ENCODE measurements at regions not wholly inside any gene's neighbourhood (a gene's known extent, or its start where the extent isn't known, plus 50 kb on each side); places are given as distances from the start of the nearest gene placed in this dataset.

GRCh38 chr3:13221491-13222061, 148.3 kb upstream of the IQSEC1 start:
- TF ChIP-seq EZH2 (IDR thresholded peaks at IDR 0.05; ENCODE audit: insufficient read depth, poor library complexity, severe bottlenecking) (no peak), EZH2phosphoT487 (IDR thresholded peaks at IDR 0.05; ENCODE audit: insufficient read depth, low read depth) (no peak)
